Activated CD8-positive, alpha-beta memory T cell treated with anti-CD3 and anti-CD28 coated beads, Interleukin-2, amount 50 U/mL, for 48 hours (primary cell): ENCODE measurements at regions not wholly inside any gene's neighbourhood (a gene's known extent, or its start where the extent isn't known, plus 50 kb on each side); places are given as distances from the start of the nearest gene placed in this dataset.
"Not testable (repeated sequence)": the region's sequence is repeated elsewhere in the genome, so short reads cannot be mapped to it uniquely, and the experiment has no call there.

Experiments
- DNase-seq: peaks from one replicate; pipeline ENCODE4 v3.0.0-alpha.2; 2020

GRCh38 chr1:83343767-83344166 lies 655.2 kb downstream of the TTLL7 start:
- DNase-seq: not testable (repeated sequence)

DNA sequence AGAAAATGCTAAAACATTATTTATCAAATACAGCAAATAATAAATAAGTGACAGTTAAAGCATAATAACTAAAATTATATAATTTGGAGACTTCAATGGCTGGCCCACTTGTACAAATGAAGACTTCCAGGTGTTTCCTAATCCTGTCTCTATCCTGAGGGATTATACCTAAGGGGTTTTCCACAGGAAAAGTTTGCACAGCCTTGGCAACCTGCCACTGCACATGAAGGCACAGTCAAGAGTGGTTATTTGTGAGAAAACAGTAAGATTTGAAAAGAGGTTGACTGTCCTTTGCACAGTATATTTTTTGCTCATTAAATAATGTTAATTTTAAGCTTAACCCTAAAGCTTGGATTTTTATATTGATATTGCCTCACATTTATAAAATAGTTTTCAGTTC lies 655.9 kb downstream of the TTLL7 start:
- not testable (repeated sequence) for DNase-seq

- not testable (repeated sequence) for DNase-seq
These were observed 666.6 kb downstream of the TTLL7 start for GRCh38 chr1:83332308-83332707.

DNA sequence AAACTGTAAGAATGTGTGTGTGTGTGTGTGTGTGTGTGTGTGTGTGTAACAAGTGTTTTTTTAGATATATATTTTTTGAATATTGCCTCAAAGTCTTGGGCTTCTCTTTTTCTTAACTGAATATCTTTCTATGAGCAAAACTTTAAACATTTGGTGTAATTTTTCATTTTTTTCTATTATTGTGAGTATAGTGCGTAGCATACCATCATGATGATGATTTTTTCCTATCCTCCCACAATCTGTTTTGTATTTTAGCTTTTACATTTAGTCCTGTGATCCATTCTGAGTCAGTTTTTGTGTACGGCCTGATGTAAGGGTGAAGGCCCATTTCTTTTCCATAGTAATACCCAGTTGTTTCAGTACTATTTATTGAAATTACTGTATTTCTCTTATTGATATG lies 680.6 kb downstream of the TTLL7 start:
- no peak for DNase-seq

DNA sequence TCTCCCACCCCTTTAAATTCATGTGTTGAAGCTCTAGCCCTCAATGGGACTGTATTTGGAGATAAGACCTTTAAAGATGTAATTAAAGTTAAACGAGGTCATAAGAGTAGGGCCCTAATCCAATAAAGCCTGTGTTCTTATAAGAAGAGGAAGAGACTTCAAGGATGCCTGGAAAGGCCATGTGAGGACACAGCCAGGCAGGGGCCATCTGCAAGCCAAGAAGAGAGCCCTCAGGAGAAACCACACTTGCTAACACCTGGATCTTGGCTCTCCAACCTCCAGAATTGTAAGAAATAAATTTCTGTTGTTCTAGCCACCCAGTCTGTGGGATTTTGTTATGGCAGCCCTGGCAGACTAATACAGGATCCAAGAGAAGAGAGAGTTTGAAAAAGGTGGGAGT lies 683.5 kb downstream of the TTLL7 start:
- not testable (repeated sequence) for DNase-seq

DNA sequence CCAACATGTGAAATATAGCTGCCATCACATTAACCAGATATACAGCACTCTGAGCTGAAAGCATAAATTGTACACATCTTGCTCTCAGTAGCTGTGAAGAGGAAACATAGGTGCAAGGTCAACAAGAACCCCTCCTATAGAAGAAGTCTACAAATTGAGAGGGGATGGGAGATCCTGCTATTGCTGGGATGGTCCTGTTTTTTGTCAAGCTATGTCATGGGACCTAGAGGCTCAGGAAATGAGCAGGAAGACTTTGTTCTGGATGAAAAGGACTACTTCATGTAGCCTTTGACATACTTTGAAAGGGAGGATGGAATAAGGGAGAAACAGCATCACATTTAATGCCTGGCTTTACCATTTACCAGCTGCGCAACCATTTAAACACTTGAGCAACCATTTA lies 688.8 kb downstream of the TTLL7 start:
- DNase-seq: not testable (repeated sequence)

DNA sequence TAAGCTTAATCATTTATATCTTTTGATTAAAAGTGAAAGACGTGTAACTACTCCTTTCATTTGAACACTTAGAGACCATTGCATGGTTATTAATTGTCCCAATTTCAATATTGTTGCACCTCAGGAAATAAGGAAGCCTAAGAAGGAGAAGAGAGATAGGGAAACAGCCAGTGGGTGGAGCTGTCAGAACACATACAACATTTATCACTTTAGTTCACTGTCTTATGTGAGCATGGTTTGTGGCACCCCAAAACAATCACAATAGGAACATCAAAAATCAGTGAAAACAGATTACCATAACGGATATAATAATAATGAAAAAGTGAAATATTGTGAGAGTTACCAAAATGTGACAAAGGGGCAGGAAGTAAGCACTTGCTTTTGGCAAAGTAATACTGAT lies 689.9 kb downstream of the TTLL7 start:
- DNase-seq: not testable (repeated sequence)

- DNase-seq: not testable (repeated sequence)
These were observed 692.1 kb downstream of the TTLL7 start for GRCh38 chr1:83306811-83307210.

DNA sequence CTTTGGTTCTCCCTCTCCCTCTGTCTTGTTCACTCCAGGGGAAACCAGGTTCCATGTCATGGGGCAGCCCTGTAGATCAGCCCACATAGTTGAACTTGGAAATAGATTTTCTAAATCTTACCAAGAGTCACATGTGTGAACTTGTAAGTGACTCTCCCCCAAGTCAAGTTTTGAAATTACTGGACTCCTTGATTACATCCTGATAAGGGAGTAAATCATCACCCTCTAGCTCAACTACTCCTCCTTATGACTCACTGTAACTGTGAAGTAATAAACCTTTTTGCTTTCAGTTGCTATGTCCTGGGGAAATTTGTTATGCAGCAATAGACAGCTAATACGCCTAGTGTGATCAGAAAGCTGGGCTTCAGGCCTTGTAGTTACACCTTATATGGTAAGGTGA lies 703.3 kb downstream of the TTLL7 start:
- DNase-seq: not testable (repeated sequence)

GRCh38 chr1:83287391-83287790 lies 711.5 kb downstream of the TTLL7 start:
- DNase-seq: not testable (repeated sequence)

DNA sequence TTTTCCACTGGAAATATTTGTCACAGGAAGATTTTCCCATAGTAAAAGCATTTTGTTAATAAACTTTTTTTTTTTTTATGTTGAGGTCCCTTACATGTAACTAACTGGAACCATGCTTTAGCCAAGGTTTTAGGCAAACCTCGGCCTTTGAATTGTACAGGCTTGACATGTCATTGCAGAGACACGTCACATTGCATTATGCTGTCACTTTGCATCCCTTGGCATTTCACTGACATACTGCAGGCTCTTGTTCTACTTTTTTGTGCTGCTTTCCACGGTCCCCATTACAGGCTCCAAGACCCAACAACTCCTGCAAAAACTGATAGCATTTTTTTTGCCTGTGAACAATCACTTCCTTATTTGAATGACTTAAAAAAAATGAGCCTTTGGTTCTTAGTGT lies 724.3 kb downstream of the TTLL7 start:
- DNase-seq: not testable (repeated sequence)

- DNase-seq: not testable (repeated sequence)
These were observed 726.4 kb downstream of the TTLL7 start for GRCh38 chr1:83272484-83272883.

DNA sequence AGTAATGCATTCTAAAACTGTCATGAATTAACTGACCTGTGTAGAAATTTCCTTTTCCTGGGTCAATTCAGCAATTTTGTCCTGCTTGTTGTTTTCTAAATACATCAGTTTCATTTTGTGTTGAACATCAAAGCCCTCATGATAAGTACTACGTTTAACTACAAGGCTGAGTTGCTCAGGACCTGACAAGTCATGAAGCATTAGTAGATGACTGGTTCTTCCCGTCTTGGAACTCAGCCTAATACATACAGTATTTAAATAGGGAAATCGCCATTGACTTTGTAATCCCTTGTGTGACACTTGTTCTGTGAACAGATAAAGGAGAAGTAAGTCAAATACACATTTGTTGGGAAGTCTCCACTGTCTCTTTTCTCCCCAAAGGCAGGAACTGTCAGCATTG lies 727.1 kb downstream of the TTLL7 start:
- not testable (repeated sequence) for DNase-seq

GRCh38 chr1:83270801-83271200 lies 728.1 kb downstream of the TTLL7 start:
- DNase-seq: not testable (repeated sequence)

GRCh38 chr1:83263808-83264207 lies 735.1 kb downstream of the TTLL7 start:
- not testable (repeated sequence) for DNase-seq

DNA sequence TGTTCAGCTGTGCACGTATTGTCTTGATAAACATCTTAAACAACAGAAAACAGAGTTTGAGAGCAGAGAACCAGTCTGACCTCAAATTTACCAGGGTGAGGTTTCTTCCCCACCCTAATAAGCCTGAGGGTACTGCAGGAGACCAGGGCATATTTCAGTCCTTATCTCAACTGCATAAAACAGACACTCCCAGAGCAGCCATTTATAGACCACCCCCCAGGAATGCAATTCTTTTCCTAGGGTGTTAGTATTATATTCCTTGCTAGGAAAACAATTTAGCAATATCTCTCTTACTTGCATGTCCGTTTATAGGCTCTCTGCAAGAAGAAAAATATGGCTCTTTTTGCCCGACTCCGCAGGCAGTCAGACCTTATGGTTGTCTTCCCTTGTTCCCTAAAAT lies 747.2 kb downstream of the TTLL7 start:
- DNase-seq: not testable (repeated sequence)

DNA sequence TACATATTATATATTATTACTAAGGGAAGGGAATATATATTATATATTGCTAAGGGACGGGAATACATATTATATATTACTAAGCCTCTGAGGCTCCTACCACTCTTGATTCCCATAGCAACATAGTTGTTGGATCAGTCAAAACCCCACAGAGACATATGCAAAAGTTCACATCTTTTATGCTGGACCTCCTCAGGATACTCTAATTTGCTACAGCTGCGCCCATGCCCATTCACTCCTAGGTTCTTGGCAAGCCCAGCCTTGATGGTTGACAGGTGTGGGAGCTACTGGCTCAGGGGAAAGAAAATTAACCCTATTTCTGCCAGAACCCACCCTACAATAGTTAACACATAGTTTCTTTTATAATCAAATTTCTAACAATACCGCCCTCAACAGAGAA lies 752.2 kb downstream of the TTLL7 start:
- DNase-seq: not testable (repeated sequence)

DNA sequence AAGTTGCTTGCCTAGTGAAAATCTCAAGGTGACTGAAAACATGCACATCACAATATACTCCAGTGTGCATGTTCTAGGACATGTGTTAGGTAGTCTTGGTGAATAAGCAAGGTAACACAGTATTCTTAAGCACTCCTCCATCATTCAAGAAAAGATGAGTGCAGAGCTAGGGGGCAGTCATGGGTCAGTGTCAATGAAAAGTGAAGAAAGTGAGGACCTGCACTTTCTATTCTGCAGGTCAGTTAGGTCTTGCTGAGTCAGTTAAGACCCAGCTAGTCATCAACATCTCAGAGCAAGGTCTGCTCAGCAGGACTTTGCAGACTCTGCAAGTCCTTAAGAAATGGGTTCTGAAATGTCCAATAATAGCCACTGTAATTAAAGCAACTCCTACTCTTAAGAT lies 754.1 kb downstream of the TTLL7 start:
- DNase-seq: not testable (repeated sequence)

GRCh38 chr1:83239568-83239967 lies 759.4 kb downstream of the TTLL7 start:
- DNase-seq: not testable (repeated sequence)

DNA sequence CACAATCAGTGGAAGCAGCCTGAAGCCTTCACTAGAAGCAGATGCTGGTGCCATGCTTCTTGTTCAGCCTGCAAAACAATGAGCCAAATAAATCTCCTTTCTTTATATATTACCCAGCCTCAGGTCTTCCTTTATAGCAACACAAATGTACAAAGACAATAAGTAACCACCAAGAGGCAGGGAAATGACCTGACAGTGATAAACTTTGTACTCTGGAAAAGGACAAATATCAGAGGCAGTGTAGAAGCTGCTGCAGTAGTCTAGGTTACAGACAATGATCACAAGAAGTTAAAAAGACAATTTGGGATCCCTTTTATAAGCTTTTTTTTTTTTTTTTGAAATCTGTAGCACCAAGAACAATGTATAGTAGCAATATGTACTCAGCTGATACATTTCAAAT lies 760.3 kb downstream of the TTLL7 start:
- DNase-seq: not testable (repeated sequence)

- DNase-seq: not testable (repeated sequence)
These were observed 779.1 kb downstream of the TTLL7 start for GRCh38 chr1:83219788-83220187.

DNA sequence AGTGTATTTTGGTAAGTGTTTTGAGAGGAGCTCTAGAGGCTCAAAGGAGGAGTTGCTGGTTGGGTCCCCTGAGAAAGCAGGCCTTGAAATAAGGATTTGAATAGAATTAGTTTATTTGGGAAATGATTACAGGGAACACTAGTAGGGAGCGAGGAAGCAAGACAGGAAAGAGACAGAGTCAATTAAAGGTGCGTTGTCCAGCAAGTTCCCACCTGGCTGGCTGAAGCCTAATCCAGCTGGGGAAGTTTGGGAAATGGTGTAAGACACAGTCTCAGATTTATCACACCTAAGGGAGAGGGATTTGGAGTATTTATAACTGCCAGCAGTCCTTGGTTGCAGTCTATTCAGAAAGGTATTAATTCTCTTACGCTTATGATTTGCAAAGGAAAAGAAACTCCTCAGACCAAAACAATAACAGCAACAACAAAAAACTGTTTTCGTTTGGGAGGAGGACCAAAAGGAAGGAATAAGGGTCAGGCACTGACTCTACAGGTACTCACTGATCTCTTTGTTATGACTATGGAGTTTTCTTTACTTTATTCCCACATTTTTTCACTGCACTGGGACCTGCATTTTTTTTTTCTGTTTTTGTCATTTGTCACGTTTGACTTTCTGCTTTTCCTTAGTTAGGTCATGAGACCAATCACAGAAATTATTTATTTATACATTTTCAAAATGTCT lies 780.8 kb downstream of the TTLL7 start:
- not testable (repeated sequence) for DNase-seq

DNA sequence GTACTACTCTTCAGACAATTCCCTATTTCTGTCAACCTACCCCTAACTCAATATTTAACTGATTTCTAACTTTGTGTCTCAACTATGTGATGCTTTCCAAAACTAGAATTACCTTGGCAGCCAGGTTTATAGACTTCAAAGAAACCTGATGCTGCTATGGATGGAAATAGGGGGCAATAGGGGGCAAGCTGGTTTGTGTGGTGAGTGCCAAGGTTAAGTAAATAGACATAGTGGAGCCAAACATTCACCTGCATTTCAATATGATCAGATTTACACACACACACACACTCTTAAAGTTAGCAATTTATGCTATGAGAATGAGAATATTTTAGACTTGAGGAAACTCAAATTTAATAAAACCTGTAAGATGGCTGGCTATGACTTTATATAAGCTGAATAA lies 784.6 kb downstream of the TTLL7 start:
- DNase-seq: not testable (repeated sequence)

GRCh38 chr1:83213648-83214047 lies 785.3 kb downstream of the TTLL7 start:
- not testable (repeated sequence) for DNase-seq

GRCh38 chr1:83212033-83212432 lies 786.9 kb downstream of the TTLL7 start:
- DNase-seq: not testable (repeated sequence)
